Kidney epithelial cell (primary cell): ENCODE measurements at regions not wholly inside any gene's neighbourhood (a gene's known extent, or its start where the extent isn't known, plus 50 kb on each side); places are given as distances from the start of the nearest gene placed in this dataset.

Experiments used
- DNase-seq: peaks from one replicate; pipeline ENCODE4 v3.0.0-alpha.2; 2010; ENCODE audit warnings: low read depth
- H3K27me3 ChIP-seq: 2 replicates; pipeline ENCODE4 v1.6.0; 2011; ENCODE audit warnings: low read length; ENCODE audit not compliant: control insufficient read depth, insufficient read depth
- H3K36me3 ChIP-seq: 2 replicates; pipeline ENCODE4 v1.5.1; 2011; ENCODE audit warnings: low read length; ENCODE audit not compliant: control insufficient read depth, insufficient read depth
- H3K4me3 ChIP-seq: 2 replicates; pipeline ENCODE4 v1.5.1; 2011; ENCODE audit warnings: low read depth, mild to moderate bottlenecking, control low read depth, low read length
- CTCF ChIP-seq: IDR thresholded peaks from 2 replicates; pipeline ENCODE4 v1.5.1; 2011; ENCODE audit warnings: mild to moderate bottlenecking, moderate library complexity, low read length, control low read depth, inconsistent platforms; ENCODE audit not compliant: insufficient read depth, poor library complexity, severe bottlenecking

- no peak for DNase-seq
Observed at GRCh38 chr2:129891341-129892320, 87.8 kb upstream of the RAB6C start.

GRCh38 chr2:129892360-129892759 is 87.1 kb upstream of the RAB6C start:
- DNase-seq, result no peak
- TF ChIP-seq CTCF, result no peak
- no peaks in the 10 kb centered on the region for H3K36me3 ChIP-seq
- no peak overlapping the region for H3K4me3 ChIP-seq
- H3K27me3 ChIP-seq, result no peaks in the 10 kb centered on the region

More at GRCh38 chr2:129891341-129892320, 87.8 kb upstream of the RAB6C start:
- no peak for TF ChIP-seq CTCF
- Histone ChIP-seq H3K27me3 (no peaks in the 10 kb centered on the region), H3K4me3 (no peak overlapping the region), H3K36me3 (no peaks in the 10 kb centered on the region)

- Histone ChIP-seq H3K4me3 (no peak overlapping the region), H3K27me3 (no peaks in the 10 kb centered on the region), H3K36me3 (no peaks in the 10 kb centered on the region)
- no peak for DNase-seq
- no peak for TF ChIP-seq CTCF
Observed at GRCh38 chr2:129892773-129893172, 86.7 kb upstream of the RAB6C start.

- Histone ChIP-seq H3K36me3 (no peaks in the 10 kb centered on the region), H3K4me3 (no peak overlapping the region), H3K27me3 (no peaks in the 10 kb centered on the region)
- TF ChIP-seq CTCF, result no peak
- DNase-seq, result no peak
Observed at GRCh38 chr2:129893244-129893643, 86.2 kb upstream of the RAB6C start.

GRCh38 chr2:129894616-129895015 is 84.8 kb upstream of the RAB6C start:
- DNase-seq, result no peak
- no peak for TF ChIP-seq CTCF
- no peaks in the 10 kb centered on the region for H3K27me3 ChIP-seq
- H3K36me3 ChIP-seq, result no peaks in the 10 kb centered on the region
- no peak overlapping the region for H3K4me3 ChIP-seq
